Fibroblast of the conjunctiva (primary cell): ENCODE measurements at regions not wholly inside any gene's neighbourhood (a gene's known extent, or its start where the extent isn't known, plus 50 kb on each side); places are given as distances from the start of the nearest gene placed in this dataset.
"Not testable (repeated sequence)": the region's sequence is repeated elsewhere in the genome, so short reads cannot be mapped to it uniquely, and the experiment has no call there.

Source experiments
- DNase-seq: peaks from one replicate; pipeline ENCODE4 v3.0.0-alpha.2; 2010; ENCODE audit warnings: low read depth

DNA sequence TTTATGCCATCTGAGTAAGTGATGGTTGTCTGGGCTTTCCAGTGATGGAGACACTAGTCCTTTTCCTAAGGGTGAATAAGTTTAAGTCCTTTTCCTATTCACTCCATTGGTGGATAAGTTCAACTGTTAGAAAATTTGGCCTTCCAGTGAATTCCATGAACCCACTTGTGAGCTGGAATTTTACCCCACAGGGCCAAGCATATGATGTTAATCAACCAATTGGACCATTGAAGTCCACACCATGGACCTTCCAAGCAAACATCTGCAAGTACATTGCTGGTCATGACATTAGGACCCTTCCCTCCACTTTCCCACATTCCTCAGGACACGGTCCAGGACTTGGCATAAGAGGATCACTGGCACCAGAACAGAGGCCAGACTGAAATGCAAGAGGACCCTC lies 381.4 kb downstream of the RPS24 start:
- no peak for DNase-seq

DNA sequence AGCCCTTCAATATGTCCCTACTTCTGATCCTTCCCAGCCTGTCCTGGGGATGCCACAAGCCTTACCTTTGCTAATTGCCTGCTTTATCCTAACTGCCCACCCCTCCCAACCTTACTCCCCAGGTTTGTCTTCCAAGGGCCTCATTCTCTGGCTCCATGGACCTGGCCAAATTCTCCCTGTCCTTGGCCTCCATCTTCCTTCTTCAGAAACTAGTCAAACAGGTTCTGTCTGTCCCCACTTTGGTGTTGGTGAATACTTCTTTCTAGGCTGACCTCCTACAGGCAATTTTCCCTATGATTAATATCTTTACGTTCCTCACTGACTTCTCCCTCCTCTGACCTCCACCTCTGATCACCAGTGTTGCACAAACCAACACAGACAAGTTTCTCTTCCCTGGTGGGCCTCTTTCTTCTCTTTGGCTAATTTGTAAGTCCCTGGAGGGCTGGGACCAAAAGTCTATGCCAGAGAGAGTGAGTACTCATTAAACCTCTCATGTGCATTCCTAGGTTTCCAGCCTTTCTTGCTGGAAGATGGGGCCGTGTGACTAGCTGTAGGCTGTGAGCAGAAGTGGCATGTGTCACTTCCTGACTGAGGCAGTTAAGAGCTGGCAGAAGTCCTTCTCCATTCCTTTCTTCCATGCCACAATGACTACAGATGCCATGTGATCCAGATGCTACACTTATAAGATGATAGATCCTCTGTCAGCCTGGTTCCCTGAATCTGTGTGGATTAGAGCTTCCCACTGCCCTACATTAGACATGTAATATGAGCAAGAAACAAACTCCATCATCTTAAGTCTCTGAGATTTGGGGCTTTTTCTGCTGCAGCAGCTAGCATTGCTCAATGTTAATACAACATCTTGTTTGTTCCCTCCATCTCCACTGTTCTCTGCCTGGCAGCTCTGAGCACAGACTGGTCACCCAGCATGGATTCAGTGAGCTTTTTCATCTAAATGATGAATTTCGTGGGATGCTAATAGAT lies 382.7 kb downstream of the RPS24 start:
- no peak for DNase-seq

DNA sequence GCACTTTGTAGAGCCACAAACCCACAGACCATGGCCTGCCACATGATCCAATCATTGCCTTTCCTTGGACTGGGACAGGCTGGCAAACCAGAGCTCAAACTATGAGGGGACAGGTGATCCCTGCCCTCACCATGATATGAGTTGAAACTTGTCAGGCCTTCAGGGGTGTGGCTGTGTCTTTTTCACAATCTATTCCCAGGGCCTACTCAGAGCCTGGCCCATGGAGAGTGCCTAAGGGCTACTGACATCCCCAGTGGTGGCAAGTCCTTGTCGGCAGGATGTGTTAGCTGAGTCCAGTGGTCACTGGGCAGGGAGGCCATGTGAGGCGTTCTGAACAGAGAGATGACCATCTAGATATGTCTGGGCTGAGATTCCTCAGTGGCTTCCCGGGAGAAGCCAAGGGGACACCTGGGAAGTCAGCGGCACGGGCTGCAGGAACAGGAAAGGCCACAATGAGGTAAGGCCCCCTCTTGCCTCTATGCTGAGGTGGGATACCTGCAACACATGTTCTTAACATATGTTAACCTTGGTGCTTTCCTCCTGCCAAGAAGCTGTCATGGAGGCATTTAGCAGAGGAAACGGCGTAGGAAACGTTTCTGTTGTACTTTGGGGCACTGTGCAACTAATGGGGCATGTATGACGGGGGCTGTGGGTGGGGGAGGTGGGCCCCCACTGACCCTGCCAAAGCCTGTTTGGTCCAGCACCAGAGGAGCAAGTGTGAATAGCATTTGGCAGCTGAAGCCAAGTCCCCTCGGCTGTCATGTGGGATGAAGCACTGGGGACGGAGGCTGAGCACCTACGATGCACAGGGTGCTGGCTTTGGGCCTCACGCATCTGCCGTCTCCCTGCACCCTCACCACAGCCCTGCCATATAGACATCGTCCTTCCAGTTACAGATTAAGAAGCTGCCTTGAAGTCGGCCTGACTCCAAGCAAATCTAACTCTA lies 384.0 kb downstream of the RPS24 start:
- DNase-seq = no peak

DNA sequence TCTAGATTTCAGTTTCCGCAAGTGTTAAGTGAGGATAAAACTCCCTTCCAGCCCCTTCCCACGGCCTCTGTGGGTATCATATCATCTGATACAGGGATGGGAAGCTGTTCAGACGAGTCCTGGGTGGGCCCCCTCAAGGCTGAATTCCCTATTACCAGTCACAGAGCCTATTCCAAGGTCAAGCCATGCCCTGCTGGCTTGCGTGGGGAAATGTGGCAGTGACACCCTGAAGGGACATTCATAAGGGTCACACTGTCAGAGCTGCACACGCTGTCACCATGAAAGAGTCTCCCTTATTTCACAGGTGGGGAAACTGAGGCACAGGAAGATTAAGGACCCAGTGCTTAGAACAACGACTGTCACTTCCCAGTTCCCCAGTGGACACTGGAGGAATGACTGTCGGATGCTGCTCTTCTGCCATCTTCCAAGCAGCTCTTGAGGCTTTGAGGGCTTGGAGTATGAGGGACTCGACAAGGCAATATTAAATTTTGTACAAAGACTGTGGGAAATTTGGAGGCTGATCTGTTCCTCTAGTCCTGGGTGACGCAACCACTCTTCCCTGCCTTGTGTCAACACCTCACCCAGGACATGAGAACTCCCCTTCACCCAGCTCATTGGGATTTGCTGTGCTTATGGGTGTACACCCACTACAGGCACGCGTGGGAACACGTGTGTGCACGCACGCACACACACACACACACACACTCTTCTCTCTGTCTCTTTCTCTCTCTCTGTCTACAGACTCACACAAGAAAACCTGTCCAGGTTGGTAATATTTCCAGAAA lies 386.0 kb downstream of the RPS24 start:
- no peak for DNase-seq

DNA sequence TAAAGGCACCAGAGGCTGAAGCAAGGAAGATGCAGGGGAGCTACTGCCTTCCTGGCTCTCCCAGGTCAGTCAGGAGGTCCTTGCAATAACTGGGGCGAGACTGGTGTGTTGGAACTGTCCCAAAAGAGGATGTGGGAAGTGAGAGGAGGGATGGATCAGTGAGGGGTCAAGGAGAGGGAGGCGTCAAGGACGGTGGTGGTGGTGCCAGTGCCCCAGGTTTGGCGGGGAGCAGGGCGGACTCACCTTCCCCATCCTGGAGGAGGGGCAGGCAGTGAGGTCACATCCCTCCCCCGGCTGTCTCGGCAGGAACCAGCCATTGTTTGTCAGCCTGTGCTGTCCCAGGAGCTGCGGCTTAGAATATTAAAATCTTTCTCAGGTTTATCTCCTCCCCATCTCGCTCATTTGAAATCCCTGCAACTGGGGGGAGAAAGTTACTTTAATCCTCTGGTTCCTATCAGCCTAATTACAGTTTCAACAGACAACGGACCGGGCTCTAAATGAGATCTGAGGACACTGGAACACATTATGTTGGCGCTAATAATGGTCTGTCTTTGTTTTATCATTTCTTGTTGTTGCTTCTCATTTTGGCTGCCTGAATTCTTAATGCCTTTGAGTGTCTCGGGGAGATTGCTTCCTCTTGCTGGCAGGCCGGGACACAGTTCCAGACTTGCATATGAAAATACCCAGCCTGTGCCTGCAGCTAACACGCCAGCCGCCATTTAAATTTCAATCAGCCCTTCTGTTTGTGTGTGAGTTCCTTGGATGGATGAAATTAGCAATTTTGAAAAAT lies 387.5 kb downstream of the RPS24 start:
- DNase-seq = no peak

DNA sequence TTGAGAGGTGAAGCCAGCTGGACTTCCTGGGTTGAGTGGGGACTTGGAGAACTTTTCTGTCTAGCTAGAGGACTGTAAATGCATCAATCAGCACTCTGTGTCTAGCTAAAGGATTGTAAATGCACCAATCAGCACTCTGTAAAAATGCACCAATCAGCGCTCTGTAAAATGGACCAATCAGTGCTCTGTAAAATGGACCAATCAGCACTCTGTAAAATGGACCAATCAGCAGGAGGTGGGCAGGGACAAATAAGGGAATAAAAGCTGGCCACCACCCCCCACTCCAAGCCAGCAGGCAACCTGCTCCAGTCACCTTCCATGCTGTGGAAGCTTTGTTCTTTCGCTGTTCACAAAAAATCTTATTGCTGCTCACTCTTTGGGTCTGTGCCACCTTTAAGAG lies 390.4 kb downstream of the RPS24 start:
- not testable (repeated sequence) for DNase-seq

DNA sequence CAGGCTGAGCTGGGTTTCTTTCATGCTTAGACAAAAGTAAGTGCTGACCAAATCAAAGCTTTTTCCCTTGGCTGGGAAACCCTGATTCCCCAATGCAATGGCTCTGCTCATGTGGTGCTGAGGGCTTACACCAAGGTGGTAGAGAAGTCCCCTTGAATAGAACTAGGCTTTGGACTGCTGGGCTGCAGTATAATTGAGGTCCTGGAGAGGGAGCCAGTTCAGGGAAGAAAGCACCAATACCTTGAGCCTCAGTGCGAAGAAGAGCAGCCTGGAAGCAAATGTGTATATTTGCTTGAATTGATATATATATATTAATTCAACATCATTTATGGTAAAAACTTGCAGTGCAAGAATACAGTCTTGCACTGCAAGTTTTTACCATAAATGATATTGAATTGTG lies 391.1 kb downstream of the RPS24 start:
- DNase-seq = no peak

DNA sequence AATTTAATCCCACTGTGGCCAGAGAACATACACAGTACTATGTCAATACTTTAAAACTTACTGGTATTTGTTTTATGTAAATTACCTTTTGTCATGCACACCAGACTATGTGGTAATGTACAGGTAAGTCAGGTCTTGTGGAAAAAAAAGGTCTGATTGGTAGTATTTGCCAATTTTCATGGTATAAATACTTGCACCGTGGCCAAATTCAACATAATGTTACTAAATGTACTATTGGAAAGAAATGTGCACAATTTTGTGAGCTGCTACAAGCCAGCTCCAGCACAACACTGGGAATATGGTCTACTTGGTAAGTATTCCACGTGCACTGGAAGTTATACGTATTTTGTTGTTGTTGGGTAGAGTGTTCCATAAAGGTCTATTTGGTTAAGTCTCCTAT lies 392.5 kb downstream of the RPS24 start:
- no peak for DNase-seq

DNA sequence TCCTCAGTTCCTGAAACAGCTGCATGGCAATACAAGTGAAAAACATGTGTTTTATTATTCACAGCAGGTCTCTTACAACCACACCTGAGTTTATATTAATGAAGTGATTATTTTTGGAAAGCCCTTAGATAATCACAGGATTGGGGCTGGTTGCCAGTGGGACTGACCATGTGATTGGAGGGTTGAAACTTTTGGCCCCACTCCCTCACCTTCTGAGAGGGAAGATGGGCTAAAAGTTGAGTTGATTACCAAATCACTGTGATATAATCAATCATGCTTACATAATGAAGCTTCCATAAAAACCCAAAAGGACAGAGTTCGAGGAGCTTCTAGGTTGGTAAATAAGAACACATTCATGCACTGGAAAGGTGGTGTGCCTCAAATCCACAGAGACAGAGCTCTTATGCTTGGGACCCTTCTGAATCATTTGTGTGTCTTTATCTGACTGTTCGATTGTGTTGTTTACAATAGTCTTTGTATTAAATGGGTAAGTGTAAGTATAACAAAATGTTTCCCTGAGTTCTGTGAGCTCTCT lies 393.9 kb downstream of the RPS24 start:
- DNase-seq = no peak

DNA sequence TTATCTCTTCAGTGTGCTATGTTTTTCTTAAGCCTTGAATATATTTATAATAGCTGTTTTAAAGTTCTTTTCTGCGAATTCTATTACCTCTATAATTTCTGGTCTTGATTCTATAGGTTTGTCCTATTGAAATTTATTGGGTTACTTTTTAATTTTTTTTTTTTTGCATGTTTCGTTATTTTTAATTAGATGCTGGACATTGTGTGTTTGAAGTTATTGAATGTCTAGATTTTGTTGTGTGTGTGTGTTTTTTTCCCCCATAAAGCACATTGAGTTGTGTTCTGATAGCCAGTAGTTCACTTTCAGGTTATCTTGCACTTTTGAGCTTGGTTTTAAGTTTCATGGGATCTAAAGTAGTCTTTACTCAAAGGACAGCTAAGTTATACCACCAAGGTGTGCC lies 394.9 kb downstream of the RPS24 start:
- DNase-seq = no peak

DNA sequence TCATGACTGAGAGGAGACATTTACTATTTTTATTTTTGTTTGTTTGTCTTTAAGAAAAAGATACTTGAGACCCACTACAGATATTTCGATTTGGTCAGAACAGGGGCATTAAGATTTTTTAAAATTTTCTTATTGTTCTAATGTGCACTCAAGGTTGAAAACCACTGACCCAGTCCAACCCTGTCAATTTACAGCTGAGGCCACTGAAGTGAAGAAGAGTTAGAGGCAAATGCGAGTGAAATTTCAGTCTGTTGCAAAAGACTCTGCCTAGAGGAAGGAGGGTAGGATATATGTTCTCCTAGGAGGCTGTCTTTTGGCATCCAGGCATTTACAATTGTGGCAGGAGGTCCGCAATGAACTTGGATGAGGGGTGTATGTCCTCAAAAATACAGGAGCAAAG lies 396.3 kb downstream of the RPS24 start:
- no peak for DNase-seq

DNA sequence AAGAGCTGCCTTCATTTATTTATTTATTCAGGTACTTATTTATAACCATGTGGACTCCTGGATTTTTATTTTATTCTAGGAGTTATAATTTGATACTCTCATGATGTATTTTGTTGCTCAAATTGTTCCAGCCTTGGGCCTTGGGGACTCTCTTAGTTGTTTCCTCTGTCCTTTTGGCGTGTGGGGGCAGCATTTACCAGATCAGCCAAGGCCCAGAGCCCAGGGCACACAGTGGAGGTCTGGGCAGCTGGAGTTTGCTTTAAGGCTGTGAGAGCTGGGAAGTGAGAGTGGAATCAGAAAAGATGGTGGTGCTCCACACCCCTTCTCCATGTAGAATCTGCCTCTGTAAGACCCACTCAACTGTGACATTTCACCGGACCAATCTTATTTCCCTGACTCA lies 398.9 kb downstream of the RPS24 start:
- no peak for DNase-seq

DNA sequence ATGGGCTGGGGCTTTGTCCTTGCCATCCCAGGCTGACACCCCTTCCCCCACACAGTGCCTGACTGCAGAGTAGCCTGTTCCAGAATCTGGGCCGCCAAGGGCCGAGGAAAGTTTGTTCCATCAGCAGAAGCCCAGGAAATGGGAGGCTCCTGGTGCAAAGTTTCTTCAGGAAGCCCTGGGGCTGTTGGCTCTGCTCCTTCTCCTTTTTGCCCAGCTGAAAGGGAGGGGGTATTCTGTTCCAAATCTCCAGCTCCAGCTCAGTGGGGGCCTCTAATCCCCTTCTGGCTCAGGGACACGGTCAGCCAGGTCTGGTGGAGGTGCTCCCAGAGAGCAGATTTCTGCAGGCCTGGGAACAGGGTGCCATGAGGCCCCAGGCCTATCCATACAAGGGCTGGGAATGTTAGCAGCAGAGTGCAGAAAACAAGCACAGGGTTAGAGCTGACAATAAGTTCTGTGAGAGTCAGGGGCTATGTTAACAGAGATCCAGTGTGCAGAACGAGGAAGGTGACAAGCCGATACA lies 399.5 kb downstream of the RPS24 start:
- no peak for DNase-seq

DNA sequence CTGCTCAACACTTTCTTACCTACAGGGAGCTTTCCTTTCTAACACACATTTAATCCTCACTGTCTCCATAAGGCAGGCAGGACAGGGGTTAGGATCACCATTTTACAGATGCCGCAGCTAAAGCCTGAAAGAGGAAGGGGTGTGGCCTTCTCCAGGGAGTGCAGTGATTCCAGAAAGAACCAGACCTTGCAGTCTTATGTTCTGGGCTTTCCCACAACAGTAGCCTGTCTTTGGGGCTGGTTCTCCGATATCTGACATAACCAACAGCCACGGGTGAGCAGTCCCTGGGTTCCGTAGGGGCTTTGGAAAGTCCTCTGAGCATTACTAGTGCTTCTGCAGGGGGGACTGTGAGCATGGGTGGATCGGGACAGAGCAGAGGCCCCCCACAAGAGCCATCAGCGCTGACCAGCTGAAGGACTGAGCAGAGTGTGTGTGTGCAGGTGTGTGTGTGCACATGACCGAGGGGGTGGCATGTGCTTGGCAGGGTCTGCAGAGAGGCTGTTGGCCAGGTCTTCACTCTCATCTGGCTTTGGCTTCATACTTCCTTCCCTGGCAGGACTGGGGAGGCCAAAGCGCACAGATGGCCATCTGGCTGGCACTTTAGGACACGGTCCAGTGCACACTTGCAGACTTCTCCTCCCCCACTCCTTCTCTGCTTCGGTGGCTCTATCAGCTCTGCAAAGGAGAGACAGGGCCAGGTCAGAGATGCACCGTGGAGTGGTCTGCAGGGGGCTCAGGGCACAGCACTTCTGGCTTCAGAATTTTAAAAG lies 400.3 kb downstream of the RPS24 start:
- no peak for DNase-seq

DNA sequence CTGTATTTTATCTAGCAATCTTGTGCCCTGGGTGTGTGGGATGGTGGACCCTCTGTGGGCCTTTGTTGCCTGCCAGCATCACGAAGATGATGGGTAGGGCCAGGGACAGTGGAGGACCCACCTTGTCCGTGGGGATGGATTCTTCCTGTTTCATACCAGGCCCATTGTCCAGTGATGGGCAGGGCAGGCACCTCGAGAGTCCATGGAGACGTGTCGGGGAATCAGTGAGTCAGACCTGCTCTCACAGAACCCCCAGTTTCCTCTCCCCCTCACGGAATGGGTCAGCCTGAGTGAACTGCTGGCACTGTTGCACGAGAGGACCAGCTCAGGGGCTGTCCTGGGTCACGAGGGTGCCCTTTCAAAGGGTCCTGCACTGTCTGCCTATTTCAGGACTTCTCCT lies 401.2 kb downstream of the RPS24 start:
- no peak for DNase-seq

DNA sequence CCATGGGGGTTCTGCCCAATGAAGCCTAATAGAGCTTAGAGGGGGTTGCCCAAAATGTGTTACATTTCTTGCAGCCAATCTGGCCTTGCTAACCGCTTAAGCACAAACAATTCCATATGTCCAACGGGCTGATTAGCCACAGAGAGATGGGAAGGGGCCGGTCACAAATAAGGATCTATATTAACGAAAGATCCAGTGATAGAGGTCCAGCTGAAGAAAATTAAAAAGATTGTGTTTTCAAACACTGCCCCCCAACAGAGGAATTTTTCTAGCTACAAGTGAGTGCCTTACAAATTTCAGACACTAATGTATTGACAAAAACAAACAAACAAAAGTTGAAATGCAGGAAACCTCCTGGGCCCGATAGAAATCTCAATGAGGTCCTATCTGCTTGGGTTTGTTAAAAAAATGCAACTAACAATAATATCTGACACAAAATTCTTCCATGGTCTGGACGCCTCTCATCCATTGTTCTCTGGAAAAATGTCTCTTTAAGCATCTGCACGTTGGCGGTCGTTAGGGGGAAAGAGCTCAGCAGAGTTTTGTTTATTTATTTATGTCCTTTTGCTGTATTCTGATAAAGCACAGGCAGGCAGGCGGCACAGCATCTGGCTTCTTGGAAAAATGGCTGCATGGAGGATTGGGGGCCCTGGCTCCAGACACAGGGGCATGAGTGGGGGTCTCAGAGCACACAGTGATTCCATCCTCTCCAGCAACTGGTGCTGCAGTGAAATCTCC lies 402.0 kb downstream of the RPS24 start:
- no peak for DNase-seq

DNA sequence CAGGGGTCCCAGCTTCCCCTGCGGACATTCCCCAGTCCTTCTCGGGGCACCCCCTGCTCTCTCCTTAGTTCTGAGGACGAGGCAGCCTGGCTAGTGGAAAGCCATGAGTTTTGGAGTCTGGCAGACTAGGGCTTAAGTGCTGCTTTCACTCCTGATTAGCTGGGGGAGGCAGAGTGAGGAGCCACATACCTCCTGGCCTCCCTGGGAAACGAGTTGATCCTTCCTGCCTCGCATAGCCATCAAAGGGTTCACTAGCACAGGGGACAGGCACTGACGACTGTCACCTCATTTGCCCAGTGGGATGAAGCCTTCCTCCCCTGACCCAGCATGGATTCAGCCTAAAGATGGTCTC lies 402.5 kb downstream of the RPS24 start:
- DNase-seq = no peak

DNA sequence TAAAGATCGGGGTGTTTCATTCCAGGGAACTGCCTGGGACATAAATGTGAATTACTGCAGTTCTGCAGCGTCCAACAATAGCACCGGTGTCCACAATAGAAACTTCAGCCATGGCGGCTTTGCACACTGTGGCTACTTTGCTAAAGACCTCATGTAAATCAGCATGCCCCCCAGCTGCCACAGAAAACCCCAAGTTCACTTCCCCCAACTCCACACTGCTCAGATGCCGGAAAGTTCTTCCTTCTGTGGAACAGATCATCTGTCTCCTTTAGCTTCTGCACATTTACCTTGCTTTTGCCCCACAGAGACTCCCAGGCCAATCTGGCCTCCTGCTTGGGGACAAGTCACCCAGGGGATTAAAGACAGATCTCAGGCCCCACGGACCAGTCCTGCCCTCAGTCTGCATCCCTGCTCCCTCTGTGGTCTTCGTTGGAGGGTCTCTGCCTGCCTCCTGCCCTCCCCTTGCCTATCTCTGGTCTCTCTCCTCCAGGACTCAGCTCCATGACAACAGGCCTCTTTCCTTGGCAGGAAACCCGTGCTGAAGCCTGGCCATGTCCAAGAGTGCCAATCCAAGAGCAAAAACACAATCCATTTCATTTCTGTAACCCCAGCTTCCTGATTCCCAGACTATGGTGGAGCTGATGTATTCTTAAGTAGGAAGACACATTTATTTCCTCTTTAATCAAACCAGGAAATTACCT lies 403.2 kb downstream of the RPS24 start:
- no peak for DNase-seq

DNA sequence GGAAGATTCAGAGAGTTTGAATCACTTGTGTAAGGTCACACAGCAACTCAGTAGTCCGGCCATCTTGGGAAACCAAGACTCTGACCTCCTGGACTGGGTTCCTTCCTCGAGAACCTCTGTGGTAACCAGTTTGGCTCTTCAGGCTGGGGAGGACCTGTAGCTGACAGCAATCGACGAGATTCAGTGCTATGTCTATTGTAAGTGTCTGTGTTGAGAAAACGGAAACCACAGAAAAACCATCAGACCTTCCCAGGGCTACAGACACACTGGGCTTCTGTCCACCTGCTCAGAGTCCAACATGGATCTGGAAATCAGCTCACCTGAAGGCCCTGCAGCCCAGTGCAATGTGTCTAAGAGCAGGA lies 403.7 kb downstream of the RPS24 start:
- no peak for DNase-seq
